GM23338 (cell line): ENCODE measurements at regions not wholly inside any gene's neighbourhood (a gene's known extent, or its start where the extent isn't known, plus 50 kb on each side); places are given as distances from the start of the nearest gene placed in this dataset.

ENCODE experiments used
- ATAC-seq: fragments of 200-7000 bp; cut with Tn5 transposase; 3 replicates; pipeline ENCODE4 v1.9.1; 2020
- DNase-seq: peaks from one replicate; pipeline ENCODE4 v3.0.0-alpha.2; 2015; ENCODE audit warnings: low spot score
- H2AFZ ChIP-seq: fragments of 200-600 bp; sonication (generic); 2 replicates; pipeline ENCODE4 v1.8.0; 2016; ENCODE audit warnings: antibody characterized with exemption, mild to moderate bottlenecking, moderate library complexity
- H3F3A ChIP-seq: fragments of 200-600 bp; sonication (generic); replicated peaks from 2 replicates; pipeline ENCODE4 v1.8.0; 2017; ENCODE audit warnings: antibody characterized with exemption, mixed run types, low read depth
- H3K27ac ChIP-seq: fragments of 200-600 bp; sonication (generic); 2 replicates; pipeline ENCODE4 v1.6.1; 2016; ENCODE audit warnings: low read depth
- H3K27me3 ChIP-seq: fragments of 200-600 bp; sonication (generic); 2 replicates; pipeline ENCODE4 v1.8.0; 2016; ENCODE audit warnings: mild to moderate bottlenecking, mixed run types, moderate library complexity; ENCODE audit not compliant: insufficient read depth
- H3K36me3 ChIP-seq: fragments of 200-600 bp; sonication (generic); 2 replicates; pipeline ENCODE4 v1.8.0; 2016; ENCODE audit warnings: mild to moderate bottlenecking; ENCODE audit not compliant: insufficient read depth
- H3K4me1 ChIP-seq: fragments of 200-600 bp; sonication (generic); 2 replicates; pipeline ENCODE4 v1.8.0; 2016; ENCODE audit warnings: mild to moderate bottlenecking, moderate library complexity; ENCODE audit not compliant: insufficient read depth
- H3K4me2 ChIP-seq: fragments of 200-600 bp; sonication (generic); 2 replicates; pipeline ENCODE4 v1.7.1; 2017; ENCODE audit warnings: mixed run types
- H3K4me3 ChIP-seq: fragments of 200-600 bp; sonication (generic); 2 replicates; pipeline ENCODE4 v1.6.1; 2016; ENCODE audit warnings: mixed run types
- H3K79me2 ChIP-seq: fragments of 200-600 bp; sonication (generic); replicated peaks from 2 replicates; pipeline ENCODE4 v1.8.0; 2017; ENCODE audit warnings: mild to moderate bottlenecking; ENCODE audit not compliant: insufficient read depth
- H3K9me2 ChIP-seq: fragments of 200-600 bp; sonication (generic); 2 replicates; pipeline ENCODE4 v1.8.0; 2017; ENCODE audit not compliant: insufficient read depth
- H4K20me1 ChIP-seq: fragments of 200-600 bp; sonication (generic); replicated peaks from 2 replicates; pipeline ENCODE4 v1.8.0; 2017; ENCODE audit warnings: mild to moderate bottlenecking; ENCODE audit not compliant: insufficient read depth
- H3K27ac Mint-ChIP-seq: 2 replicates; pipeline ENCODE4 v1.8.0; 2020; ENCODE audit warnings: inconsistent platforms, mild to moderate bottlenecking, moderate library complexity, mixed read lengths
- H3K27me3 Mint-ChIP-seq: 3 replicates; pipeline ENCODE4 v1.8.0; 2022; ENCODE audit warnings: low read depth, mild to moderate bottlenecking, moderate library complexity, mixed read lengths, inconsistent platforms; ENCODE audit not compliant: insufficient read depth, poor library complexity
- H3K36me3 Mint-ChIP-seq: 3 replicates; pipeline ENCODE4 v1.8.0; 2021; ENCODE audit warnings: low read depth, mild to moderate bottlenecking, inconsistent platforms, moderate library complexity, mixed read lengths
- H3K4me1 Mint-ChIP-seq: 3 replicates; pipeline ENCODE4 v1.8.0; 2020; ENCODE audit warnings: mild to moderate bottlenecking, inconsistent platforms, mixed read lengths
- H3K4me3 Mint-ChIP-seq: 3 replicates; pipeline ENCODE4 v1.8.0; 2021; ENCODE audit warnings: moderate library complexity, mild to moderate bottlenecking, inconsistent platforms, mixed read lengths
- H3K9me3 Mint-ChIP-seq: 3 replicates; pipeline ENCODE4 v1.8.0; 2020; ENCODE audit warnings: moderate library complexity, mild to moderate bottlenecking, inconsistent platforms, mixed read lengths
- EZH2 ChIP-seq: fragments of 200-600 bp; sonication (generic); IDR thresholded peaks from one replicate; pipeline ENCODE4 v1.8.0; 2017; ENCODE audit warnings: antibody characterized with exemption, mild to moderate bottlenecking, low read depth; ENCODE audit not compliant: unreplicated experiment
- EZH2phosphoT487 ChIP-seq: fragments of 200-600 bp; sonication (generic); IDR thresholded peaks from one replicate; pipeline ENCODE4 v1.8.1; 2018; ENCODE audit warnings: antibody characterized with exemption; ENCODE audit not compliant: unreplicated experiment
- NANOG ChIP-seq: IDR thresholded peaks from 2 replicates; pipeline ENCODE4 v1.6.1; 2016; ENCODE audit warnings: antibody characterized with exemption, borderline replicate concordance
- POLR2AphosphoS5 ChIP-seq: IDR thresholded peaks from 2 replicates; pipeline ENCODE4 v1.6.1; 2016; ENCODE audit warnings: antibody characterized with exemption, low read depth
- STAT1 ChIP-seq: IDR thresholded peaks from one replicate; pipeline ENCODE4 v1.6.1; 2016; ENCODE audit warnings: antibody characterized with exemption; ENCODE audit not compliant: unreplicated experiment
- ZNF331 ChIP-seq: fragments of 250-450 bp; sonication (Bioruptor Pico); IDR thresholded peaks from 2 replicates; pipeline ENCODE4 v1.5.0; 2020; ENCODE audit warnings: low read depth, mild to moderate bottlenecking, moderate library complexity
- TF ChIP-seq, protein P1 (sequence below): fragments of 250-450 bp; sonication (Bioruptor Pico); IDR thresholded peaks from 2 replicates; pipeline ENCODE4 v1.5.0; 2020; ENCODE audit warnings: mild to moderate bottlenecking, moderate library complexity
- TF ChIP-seq, protein P2 (sequence below): IDR thresholded peaks from one replicate; pipeline ENCODE4 v1.6.1; 2018; ENCODE audit warnings: antibody characterized with exemption; ENCODE audit not compliant: unreplicated experiment
- TF ChIP-seq, protein P3 (sequence below), 2 experiments: fragments of 200-600 bp in 1 of 2; sonication (generic) in 1 of 2; conservative IDR thresholded peaks; 2 replicates each; pipeline versions ENCODE4 v1.5.1 to v1.6.1; 2016 to 2017; ENCODE audit warnings: antibody characterized with exemption in 2 of 2, low read depth in 2 of 2, mild to moderate bottlenecking in 2 of 2, moderate library complexity in 1 of 2
- TF ChIP-seq, protein P4 (sequence below): IDR thresholded peaks from 2 replicates; pipeline ENCODE4 v1.6.1; 2016; ENCODE audit warnings: antibody characterized with exemption

DNA sequence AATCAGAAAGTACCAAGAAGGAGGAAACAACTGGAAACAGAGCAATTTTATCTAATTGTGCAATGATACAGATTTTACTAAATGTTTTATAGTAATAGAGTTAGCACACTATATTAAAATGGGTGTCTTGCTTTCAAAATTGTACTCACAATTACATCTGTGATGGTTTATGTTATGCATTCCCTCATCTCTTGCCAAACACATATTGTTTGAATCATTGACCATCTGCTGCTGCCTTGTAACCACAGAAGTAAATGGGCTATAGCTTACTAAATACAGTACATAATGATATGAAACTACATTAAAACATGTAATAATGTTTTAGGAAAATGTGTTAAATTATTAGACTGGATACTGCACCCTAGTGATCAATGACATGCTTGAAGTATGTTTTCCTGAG lies 158.1 kb downstream of the SLC25A46 start:
- Mint-ChIP-seq H3K27me3 (peaks cover 4% of the 10 kb centered on the region), H3K4me1 (peaks cover 17% of the 10 kb centered on the region), H3K9me3 (peaks cover 3% of the 10 kb centered on the region; the same call in 1 of the 3 replicates), H3K4me3 (no peak overlapping the region), H3K36me3 (no peaks in the 10 kb centered on the region), H3K27ac (peak overlapping the region; percentile 42; the same call in 1 of the 2 replicates)
- Histone ChIP-seq H3K9me2 (no peaks in the 10 kb centered on the region), H3K4me3 (no peak overlapping the region), H3K27me3 (no peaks in the 10 kb centered on the region), H3K79me2 (no peaks in the 10 kb centered on the region), H3K36me3 (no peaks in the 10 kb centered on the region), H2AFZ (no peak overlapping the region), H4K20me1 (no peaks in the 10 kb centered on the region), H3F3A (no peaks in the 10 kb centered on the region), H3K4me2 (no peak overlapping the region), H3K27ac (no peak overlapping the region), H3K4me1 (peaks cover 18% of the 10 kb centered on the region)
- TF ChIP-seq POLR2AphosphoS5, result no peak
- no peak for TF ChIP-seq NANOG
- no peak for TF ChIP-seq EZH2phosphoT487
- TF ChIP-seq ZNF331 (CRISPR knock-in tag), result no peak
- no peak for TF ChIP-seq EZH2
- TF ChIP-seq, protein P1, sequence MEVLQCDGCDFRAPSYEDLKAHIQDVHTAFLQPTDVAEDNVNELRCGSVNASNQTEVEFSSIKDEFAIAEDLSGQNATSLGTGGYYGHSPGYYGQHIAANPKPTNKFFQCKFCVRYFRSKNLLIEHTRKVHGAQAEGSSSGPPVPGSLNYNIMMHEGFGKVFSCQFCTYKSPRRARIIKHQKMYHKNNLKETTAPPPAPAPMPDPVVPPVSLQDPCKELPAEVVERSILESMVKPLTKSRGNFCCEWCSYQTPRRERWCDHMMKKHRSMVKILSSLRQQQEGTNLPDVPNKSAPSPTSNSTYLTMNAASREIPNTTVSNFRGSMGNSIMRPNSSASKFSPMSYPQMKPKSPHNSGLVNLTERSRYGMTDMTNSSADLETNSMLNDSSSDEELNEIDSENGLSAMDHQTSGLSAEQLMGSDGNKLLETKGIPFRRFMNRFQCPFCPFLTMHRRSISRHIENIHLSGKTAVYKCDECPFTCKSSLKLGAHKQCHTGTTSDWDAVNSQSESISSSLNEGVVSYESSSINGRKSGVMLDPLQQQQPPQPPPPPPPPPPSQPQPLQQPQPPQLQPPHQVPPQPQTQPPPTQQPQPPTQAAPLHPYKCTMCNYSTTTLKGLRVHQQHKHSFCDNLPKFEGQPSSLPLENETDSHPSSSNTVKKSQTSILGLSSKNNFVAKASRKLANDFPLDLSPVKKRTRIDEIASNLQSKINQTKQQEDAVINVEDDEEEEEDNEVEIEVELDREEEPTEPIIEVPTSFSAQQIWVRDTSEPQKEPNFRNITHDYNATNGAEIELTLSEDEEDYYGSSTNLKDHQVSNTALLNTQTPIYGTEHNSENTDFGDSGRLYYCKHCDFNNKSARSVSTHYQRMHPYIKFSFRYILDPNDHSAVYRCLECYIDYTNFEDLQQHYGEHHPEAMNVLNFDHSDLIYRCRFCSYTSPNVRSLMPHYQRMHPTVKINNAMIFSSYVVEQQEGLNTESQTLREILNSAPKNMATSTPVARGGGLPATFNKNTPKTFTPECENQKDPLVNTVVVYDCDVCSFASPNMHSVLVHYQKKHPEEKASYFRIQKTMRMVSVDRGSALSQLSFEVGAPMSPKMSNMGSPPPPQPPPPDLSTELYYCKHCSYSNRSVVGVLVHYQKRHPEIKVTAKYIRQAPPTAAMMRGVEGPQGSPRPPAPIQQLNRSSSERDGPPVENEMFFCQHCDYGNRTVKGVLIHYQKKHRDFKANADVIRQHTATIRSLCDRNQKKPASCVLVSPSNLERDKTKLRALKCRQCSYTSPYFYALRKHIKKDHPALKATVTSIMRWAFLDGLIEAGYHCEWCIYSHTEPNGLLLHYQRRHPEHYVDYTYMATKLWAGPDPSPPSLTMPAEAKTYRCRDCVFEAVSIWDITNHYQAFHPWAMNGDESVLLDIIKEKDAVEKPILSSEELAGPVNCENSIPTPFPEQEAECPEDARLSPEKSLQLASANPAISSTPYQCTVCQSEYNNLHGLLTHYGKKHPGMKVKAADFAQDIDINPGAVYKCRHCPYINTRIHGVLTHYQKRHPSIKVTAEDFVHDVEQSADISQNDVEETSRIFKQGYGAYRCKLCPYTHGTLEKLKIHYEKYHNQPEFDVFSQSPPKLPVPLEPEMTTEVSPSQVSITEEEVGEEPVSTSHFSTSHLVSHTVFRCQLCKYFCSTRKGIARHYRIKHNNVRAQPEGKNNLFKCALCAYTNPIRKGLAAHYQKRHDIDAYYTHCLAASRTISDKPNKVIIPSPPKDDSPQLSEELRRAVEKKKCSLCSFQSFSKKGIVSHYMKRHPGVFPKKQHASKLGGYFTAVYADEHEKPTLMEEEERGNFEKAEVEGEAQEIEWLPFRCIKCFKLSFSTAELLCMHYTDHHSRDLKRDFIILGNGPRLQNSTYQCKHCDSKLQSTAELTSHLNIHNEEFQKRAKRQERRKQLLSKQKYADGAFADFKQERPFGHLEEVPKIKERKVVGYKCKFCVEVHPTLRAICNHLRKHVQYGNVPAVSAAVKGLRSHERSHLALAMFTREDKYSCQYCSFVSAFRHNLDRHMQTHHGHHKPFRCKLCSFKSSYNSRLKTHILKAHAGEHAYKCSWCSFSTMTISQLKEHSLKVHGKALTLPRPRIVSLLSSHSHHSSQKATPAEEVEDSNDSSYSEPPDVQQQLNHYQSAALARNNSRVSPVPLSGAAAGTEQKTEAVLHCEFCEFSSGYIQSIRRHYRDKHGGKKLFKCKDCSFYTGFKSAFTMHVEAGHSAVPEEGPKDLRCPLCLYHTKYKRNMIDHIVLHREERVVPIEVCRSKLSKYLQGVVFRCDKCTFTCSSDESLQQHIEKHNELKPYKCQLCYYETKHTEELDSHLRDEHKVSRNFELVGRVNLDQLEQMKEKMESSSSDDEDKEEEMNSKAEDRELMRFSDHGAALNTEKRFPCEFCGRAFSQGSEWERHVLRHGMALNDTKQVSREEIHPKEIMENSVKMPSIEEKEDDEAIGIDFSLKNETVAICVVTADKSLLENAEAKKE (CRISPR knock-in tag), result no peak
- TF ChIP-seq STAT1, result no peak
- TF ChIP-seq, protein P2, sequence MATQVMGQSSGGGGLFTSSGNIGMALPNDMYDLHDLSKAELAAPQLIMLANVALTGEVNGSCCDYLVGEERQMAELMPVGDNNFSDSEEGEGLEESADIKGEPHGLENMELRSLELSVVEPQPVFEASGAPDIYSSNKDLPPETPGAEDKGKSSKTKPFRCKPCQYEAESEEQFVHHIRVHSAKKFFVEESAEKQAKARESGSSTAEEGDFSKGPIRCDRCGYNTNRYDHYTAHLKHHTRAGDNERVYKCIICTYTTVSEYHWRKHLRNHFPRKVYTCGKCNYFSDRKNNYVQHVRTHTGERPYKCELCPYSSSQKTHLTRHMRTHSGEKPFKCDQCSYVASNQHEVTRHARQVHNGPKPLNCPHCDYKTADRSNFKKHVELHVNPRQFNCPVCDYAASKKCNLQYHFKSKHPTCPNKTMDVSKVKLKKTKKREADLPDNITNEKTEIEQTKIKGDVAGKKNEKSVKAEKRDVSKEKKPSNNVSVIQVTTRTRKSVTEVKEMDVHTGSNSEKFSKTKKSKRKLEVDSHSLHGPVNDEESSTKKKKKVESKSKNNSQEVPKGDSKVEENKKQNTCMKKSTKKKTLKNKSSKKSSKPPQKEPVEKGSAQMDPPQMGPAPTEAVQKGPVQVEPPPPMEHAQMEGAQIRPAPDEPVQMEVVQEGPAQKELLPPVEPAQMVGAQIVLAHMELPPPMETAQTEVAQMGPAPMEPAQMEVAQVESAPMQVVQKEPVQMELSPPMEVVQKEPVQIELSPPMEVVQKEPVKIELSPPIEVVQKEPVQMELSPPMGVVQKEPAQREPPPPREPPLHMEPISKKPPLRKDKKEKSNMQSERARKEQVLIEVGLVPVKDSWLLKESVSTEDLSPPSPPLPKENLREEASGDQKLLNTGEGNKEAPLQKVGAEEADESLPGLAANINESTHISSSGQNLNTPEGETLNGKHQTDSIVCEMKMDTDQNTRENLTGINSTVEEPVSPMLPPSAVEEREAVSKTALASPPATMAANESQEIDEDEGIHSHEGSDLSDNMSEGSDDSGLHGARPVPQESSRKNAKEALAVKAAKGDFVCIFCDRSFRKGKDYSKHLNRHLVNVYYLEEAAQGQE, result no peak
- TF ChIP-seq, protein P3, sequence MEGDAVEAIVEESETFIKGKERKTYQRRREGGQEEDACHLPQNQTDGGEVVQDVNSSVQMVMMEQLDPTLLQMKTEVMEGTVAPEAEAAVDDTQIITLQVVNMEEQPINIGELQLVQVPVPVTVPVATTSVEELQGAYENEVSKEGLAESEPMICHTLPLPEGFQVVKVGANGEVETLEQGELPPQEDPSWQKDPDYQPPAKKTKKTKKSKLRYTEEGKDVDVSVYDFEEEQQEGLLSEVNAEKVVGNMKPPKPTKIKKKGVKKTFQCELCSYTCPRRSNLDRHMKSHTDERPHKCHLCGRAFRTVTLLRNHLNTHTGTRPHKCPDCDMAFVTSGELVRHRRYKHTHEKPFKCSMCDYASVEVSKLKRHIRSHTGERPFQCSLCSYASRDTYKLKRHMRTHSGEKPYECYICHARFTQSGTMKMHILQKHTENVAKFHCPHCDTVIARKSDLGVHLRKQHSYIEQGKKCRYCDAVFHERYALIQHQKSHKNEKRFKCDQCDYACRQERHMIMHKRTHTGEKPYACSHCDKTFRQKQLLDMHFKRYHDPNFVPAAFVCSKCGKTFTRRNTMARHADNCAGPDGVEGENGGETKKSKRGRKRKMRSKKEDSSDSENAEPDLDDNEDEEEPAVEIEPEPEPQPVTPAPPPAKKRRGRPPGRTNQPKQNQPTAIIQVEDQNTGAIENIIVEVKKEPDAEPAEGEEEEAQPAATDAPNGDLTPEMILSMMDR (conservative IDR thresholded peaks at IDR 0.05; ENCODE audit: low read depth in 2 of 2), result no peak
- TF ChIP-seq, protein P4, sequence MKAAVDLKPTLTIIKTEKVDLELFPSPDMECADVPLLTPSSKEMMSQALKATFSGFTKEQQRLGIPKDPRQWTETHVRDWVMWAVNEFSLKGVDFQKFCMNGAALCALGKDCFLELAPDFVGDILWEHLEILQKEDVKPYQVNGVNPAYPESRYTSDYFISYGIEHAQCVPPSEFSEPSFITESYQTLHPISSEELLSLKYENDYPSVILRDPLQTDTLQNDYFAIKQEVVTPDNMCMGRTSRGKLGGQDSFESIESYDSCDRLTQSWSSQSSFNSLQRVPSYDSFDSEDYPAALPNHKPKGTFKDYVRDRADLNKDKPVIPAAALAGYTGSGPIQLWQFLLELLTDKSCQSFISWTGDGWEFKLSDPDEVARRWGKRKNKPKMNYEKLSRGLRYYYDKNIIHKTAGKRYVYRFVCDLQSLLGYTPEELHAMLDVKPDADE, result no peak
- ATAC-seq (no peak), DNase-seq (no peak)
